Memory B cell (primary cell): ENCODE measurements at regions not wholly inside any gene's neighbourhood (a gene's known extent, or its start where the extent isn't known, plus 50 kb on each side); places are given as distances from the start of the nearest gene placed in this dataset.

Source experiments
- ATAC-seq: fragments of 150-1000 bp; cut with Tn5 transposase; 2 replicates; pipeline ENCODE4 v1.10.0; 2021; ENCODE audit warnings: low read depth, mild to moderate bottlenecking, moderate library complexity
- DNase-seq, 2 donors: peaks; one replicate each; pipeline ENCODE4 v3.0.0; 2022; ENCODE audit warnings: low spot score in 2 of 2
- H3K27ac Mint-ChIP-seq: one replicate; pipeline ENCODE4 v1.8.0; 2022; ENCODE audit warnings: mild to moderate bottlenecking, moderate library complexity, mixed read lengths
- H3K27me3 Mint-ChIP-seq: one replicate; pipeline ENCODE4 v1.8.0; 2022; ENCODE audit warnings: mixed read lengths
- H3K36me3 Mint-ChIP-seq: one replicate; pipeline ENCODE4 v1.8.0; 2022; ENCODE audit warnings: mild to moderate bottlenecking, mixed read lengths
- H3K4me1 Mint-ChIP-seq: one replicate; pipeline ENCODE4 v1.8.0; 2022; ENCODE audit warnings: mixed read lengths
- H3K4me3 Mint-ChIP-seq: one replicate; pipeline ENCODE4 v1.8.0; 2022; ENCODE audit warnings: mild to moderate bottlenecking, moderate library complexity, mixed read lengths
- H3K9me3 Mint-ChIP-seq: one replicate; pipeline ENCODE4 v1.8.0; 2022; ENCODE audit warnings: mixed read lengths

DNA sequence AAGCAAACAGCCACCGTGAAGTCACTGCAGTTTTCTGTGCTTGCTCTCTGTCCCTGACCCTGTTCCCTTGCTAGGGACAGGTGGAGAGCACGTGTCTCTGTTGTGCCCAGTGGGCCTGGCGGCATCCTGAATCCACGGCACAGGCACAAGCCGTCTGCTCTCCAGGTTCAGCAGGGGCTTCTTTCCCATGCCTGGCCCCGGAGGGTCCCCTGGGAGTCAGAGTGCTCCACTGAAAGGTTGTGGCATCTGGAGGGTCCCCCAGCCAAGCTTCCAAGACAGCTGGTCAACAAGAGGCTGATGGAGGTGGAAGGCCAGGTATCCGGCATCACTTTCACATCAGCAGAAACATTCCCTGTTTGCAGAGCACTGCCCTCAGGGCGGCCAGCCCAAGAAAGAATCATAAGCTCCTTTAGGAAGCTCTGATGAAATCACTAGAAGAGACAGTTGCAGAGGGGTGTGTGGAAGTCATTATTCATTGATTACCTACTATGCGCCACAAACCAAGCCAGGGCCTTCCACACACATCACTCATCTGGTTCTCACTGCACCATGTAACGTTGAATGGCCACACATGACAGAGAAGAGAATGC lies 346.4 kb upstream of the B3GAT1 start:
- no peak overlapping the region for H3K27ac Mint-ChIP-seq
- H3K36me3 Mint-ChIP-seq: peaks cover 1% of the 10 kb centered on the region
- DNase-seq: no peak
- no peaks in the 10 kb centered on the region for H3K9me3 Mint-ChIP-seq
- ATAC-seq: no peak
- H3K4me1 Mint-ChIP-seq: no peaks in the 10 kb centered on the region
- H3K4me3 Mint-ChIP-seq: no peak overlapping the region
- peaks cover 10% of the 10 kb centered on the region for H3K27me3 Mint-ChIP-seq

DNA sequence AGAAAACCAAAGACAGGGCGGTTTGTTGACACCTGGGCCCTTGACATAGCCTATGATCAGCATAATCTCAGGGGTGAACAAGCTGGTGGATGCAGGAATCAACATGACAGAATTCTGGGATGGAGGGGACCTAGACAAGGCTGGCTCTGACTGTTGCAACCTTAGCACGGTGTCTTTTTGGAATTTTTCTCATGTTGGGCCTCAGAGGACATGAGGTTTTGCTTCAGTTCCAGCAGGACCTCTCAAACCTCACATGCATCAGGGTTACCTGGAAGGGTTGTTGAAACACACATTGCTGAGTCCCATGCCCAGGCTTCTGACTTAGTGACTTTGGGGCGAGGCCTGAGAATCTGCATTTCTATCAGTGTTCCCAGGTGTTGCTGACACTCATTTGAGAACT lies 345.6 kb upstream of the B3GAT1 start:
- Mint-ChIP-seq H3K4me1 (no peaks in the 10 kb centered on the region), H3K9me3 (no peaks in the 10 kb centered on the region), H3K27me3 (peaks cover 8% of the 10 kb centered on the region), H3K27ac (no peak overlapping the region), H3K36me3 (peaks cover 1% of the 10 kb centered on the region), H3K4me3 (no peak overlapping the region)
- no peak for ATAC-seq
- no peak for DNase-seq

DNA sequence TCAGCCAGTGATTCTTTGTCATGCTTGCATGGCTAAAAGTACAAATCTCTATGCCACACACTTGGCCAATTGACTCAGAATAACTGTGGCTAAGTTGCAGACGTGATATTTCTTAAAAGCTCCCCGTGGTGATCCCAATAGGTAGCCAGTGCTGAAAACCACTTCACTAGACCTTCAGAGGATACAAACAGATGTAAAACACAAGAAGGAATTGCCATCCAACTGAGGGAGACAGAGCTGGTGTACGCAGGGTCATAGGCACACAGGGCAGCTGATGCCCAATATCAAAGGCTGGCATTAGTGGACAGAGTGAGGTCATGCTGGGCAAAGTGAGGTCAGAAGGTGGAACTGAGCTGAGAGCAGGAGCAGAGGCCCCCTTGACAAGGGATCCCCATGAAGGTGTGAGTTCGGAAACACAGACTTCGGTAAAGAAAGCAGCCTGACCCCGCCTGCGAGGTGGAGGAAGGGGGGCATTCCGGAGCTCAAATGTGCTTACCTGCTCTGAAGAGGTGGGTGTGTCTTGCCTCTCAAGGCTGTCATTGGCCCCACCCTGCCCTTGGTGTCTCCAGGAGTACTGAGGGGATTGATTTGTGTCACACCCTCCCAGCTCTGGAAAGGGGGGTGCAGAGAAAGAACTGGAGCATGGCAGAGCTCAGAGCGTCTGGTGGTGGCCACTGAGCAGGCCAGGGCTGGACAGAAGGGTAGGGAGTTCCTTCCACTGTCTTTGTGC lies 344.9 kb upstream of the B3GAT1 start:
- Mint-ChIP-seq H3K9me3 (no peaks in the 10 kb centered on the region), H3K27me3 (peaks cover 10% of the 10 kb centered on the region), H3K27ac (no peak overlapping the region), H3K36me3 (no peaks in the 10 kb centered on the region), H3K4me1 (no peaks in the 10 kb centered on the region), H3K4me3 (no peak overlapping the region)
- DNase-seq: no peak
- ATAC-seq: no peak

DNA sequence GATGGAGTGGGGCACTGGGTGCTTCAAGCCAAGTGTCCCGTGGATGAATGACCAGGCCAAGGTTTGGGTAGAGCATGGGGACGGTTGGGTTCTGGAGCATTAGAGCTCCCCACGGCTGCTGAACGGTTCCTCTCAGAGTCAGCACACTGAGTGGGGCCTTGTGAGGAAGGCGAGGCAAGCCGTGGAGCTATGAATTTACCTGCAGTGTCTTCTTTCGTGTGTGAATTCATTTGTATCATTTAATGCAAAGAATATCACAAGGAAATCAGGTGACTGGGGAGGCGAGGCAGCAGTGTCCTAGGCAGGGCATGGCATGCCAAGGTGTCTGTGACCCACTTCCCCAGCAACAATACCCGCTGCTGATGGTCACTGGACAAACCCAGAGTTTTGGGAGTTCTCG lies 343.5 kb upstream of the B3GAT1 start:
- Mint-ChIP-seq H3K27ac (no peak overlapping the region), H3K36me3 (no peaks in the 10 kb centered on the region), H3K4me3 (no peak overlapping the region), H3K9me3 (no peaks in the 10 kb centered on the region), H3K4me1 (no peaks in the 10 kb centered on the region), H3K27me3 (peaks cover 8% of the 10 kb centered on the region)
- ATAC-seq (no peak), DNase-seq (no peak)

DNA sequence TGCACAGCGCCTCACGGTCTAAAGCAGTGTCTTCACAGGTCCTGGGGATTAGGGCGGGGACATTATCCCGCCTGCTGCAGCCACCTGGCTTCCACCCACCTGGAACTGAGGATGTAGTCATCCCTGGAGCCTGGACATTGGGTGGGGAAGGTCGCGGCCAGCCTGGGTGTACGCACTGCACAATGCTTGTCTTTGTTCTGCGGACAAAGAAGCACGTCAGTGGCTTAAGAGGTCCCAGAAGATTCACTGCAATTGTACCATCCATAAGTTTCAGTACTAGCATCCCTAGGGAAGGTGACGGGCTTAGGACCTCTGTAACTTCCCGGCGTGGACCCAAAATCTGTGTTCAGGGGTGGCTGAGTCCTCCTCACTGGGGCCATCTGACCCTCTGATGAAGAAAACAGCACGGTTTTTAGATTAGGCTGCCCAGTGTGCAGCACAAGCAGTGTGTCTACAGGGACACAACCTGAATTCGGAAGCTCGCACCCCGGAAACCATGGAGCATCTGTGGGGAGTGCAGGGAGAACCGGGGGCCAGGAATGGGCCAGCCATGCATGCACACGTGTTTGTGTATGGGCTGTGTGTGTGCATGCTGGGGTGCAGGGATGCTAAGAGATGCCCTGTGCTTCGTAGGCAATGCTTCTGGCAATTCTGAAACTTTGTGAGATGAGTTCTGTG lies 342.6 kb upstream of the B3GAT1 start:
- H3K36me3 Mint-ChIP-seq: no peaks in the 10 kb centered on the region
- H3K9me3 Mint-ChIP-seq: no peaks in the 10 kb centered on the region
- H3K27me3 Mint-ChIP-seq: peaks cover 8% of the 10 kb centered on the region
- no peak for ATAC-seq
- no peak for DNase-seq
- H3K4me1 Mint-ChIP-seq: no peaks in the 10 kb centered on the region
- H3K4me3 Mint-ChIP-seq: no peak overlapping the region
- no peak overlapping the region for H3K27ac Mint-ChIP-seq

DNA sequence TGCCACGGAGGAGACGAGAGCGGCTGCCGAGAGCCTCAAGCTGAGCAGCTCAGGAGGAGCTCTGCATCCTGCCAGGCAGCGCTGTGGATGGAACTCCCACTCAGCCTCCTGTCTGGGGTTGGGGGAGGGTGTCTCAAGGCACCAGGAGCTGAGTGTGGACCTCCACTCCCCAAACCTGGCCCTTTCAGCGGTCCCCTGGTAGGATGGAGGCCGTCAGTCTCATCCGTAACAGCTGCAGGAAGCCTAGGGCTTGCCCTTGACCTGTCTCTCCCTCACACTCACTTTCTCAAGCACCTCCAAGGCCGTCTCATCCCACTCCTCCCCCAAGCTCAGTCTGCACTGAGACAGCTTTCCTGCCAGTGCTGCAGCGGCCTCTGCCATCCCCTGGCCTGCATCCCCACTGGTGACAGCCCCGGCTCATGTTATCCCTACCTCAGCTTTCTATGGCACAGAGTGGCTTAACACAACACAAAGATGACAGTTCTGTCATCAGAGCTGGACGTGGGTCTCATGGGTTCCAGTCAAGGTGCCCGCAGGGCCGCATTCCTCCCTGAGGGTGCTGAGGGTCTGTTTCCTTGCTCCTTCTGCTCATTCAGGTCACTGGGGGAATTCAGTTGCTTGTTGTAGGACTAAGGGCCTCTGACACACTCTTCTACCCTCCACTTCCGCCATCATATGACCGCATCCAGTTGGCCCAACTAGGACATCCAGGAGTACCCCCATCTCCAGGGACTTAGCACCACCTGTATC lies 341.9 kb upstream of the B3GAT1 start:
- Mint-ChIP-seq H3K27ac (no peak overlapping the region), H3K27me3 (peaks cover 8% of the 10 kb centered on the region), H3K9me3 (no peaks in the 10 kb centered on the region), H3K4me1 (no peaks in the 10 kb centered on the region), H3K4me3 (no peak overlapping the region), H3K36me3 (no peaks in the 10 kb centered on the region)
- ATAC-seq (no peak), DNase-seq (no peak)

DNA sequence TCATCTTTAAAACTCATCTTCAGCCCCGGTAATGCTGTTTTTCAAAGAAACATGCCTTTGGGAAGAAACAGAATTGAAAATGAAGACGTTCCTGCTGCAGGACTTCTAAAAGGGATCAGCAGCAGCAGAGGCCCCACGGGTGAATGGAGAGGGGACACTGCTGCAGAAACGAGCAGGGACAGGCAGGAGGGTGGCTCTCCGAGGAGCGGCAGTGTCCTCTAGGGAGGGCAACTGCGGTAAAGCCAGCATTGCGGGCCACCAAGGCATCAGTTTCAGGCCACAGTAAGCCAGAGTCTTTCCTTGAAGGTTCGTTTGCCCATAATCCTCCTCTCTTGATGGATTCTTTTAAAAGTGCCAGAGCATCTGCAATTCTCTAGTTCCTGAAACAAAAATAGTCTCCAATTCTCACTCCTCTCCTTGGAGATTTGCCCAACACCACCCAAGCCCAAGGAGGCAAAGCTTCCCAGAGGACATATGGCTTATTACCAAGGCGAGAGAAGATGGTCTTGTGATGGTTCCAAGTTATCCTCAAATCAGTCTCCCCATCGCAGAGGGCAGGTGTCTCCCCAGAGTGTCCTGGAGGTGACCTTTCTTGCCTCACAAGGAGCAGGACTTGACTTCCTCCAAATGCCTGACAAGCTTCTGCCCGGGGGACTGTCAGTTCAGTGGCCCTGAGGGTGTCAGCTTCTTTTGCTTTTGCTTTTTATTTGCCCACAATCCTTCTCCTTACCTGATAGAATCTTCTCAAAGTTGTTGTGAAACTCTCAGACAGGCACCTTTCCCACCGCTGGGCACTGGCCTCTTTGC lies 341.1 kb upstream of the B3GAT1 start:
- no peaks in the 10 kb centered on the region for H3K9me3 Mint-ChIP-seq
- peaks cover 8% of the 10 kb centered on the region for H3K27me3 Mint-ChIP-seq
- no peak for ATAC-seq
- no peaks in the 10 kb centered on the region for H3K4me1 Mint-ChIP-seq
- no peaks in the 10 kb centered on the region for H3K36me3 Mint-ChIP-seq
- no peak overlapping the region for H3K4me3 Mint-ChIP-seq
- DNase-seq: no peak
- H3K27ac Mint-ChIP-seq: no peak overlapping the region

DNA sequence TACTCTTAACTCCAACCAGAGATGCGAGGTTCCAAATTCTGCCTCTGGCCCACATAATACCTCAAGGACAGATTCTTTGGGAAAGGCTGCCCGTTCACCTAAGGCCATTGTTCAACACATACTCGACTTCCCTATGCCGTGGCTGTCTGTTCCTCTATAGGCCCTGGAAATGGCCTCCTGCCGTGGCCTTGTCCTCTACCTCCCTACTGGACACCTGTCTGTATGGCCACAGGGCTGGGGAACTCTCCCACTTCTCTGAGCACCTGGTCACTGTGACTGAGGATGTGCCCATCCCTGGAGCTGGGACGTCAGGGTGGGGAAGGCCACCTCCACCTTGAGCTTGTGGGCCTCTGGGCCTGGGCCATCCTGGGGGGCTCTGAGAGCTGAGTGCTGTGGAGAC lies 340.5 kb upstream of the B3GAT1 start:
- Mint-ChIP-seq H3K4me3 (no peak overlapping the region), H3K4me1 (no peaks in the 10 kb centered on the region), H3K27ac (no peak overlapping the region), H3K27me3 (peaks cover 8% of the 10 kb centered on the region), H3K36me3 (no peaks in the 10 kb centered on the region), H3K9me3 (no peaks in the 10 kb centered on the region)
- ATAC-seq (no peak), DNase-seq (no peak)

DNA sequence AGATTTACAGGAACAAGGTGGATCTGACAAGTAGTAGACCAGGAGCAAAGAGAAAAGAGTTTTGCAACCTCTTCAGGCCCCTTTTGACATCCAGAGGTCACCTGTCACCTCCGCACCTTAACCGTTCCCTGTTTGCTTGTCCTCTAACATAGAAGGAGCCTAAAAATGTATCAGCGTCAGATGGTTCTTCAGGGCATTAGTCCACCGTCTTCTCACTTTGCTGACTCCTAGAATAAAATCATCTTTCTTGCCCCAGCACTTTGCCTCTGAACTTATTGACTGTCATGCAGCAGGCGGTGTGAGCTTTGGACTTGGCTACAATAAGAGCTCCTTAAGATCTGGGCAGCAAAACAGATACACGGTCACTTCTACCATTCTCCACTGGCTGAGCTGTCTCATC lies 339.7 kb upstream of the B3GAT1 start:
- peaks cover 8% of the 10 kb centered on the region for H3K27me3 Mint-ChIP-seq
- ATAC-seq (no peak), DNase-seq (no peak)
- H3K9me3 Mint-ChIP-seq: no peaks in the 10 kb centered on the region
- H3K4me1 Mint-ChIP-seq: no peaks in the 10 kb centered on the region
- H3K27ac Mint-ChIP-seq: no peak overlapping the region
- no peak overlapping the region for H3K4me3 Mint-ChIP-seq
- H3K36me3 Mint-ChIP-seq: no peaks in the 10 kb centered on the region

DNA sequence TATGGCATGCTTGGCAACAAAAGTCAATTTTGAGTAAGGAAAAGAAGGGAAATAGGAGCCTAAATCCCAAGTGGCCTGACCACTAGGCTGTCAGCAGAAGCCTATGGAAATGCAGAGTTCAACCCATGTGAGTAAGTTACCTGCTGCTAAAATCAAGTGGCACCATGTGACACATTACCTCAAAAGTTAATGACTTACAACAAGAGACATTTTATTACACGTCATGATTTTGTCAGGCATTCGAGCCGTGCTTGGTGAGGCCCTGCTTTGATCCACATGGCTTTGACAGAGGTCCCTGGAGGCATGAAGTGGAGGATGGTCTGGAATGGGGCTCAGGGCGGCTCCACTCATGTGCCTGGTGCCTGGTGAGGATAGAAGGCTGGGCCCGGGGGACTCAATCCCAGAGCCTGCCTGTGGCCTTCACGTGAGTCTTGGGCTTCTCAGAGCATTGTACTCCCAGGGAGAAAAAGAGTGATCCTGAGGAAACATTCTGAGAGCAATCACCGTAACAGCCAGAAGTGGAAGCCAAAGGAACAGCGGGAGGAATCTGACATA lies 339.1 kb upstream of the B3GAT1 start:
- DNase-seq: no peak
- no peaks in the 10 kb centered on the region for H3K36me3 Mint-ChIP-seq
- no peak overlapping the region for H3K27ac Mint-ChIP-seq
- no peak overlapping the region for H3K4me3 Mint-ChIP-seq
- H3K27me3 Mint-ChIP-seq: peaks cover 8% of the 10 kb centered on the region
- ATAC-seq: no peak
- H3K4me1 Mint-ChIP-seq: no peaks in the 10 kb centered on the region
- H3K9me3 Mint-ChIP-seq: no peaks in the 10 kb centered on the region

DNA sequence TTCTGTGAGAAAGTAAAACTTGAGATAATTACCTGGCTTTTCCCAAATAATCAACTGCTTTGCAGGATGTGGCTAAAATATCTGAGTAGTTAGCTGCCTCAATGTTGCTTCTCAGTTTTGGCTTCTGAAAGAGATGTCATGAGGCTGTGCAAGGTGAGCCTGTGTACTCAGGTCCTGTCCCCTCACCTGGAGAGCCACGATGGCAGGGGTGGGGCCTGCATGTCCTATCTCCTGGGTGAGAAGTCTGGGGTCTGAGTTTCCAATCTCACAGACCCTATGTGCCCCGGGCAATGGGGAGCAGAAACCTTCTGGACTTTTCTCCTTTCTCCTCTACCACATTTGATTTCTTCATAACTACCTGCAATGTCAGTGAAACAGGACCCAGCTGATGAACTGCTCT lies 338.6 kb upstream of the B3GAT1 start:
- Mint-ChIP-seq H3K4me3 (no peak overlapping the region), H3K27ac (no peak overlapping the region), H3K36me3 (no peaks in the 10 kb centered on the region), H3K27me3 (peaks cover 8% of the 10 kb centered on the region), H3K4me1 (no peaks in the 10 kb centered on the region), H3K9me3 (no peaks in the 10 kb centered on the region)
- DNase-seq (no peak), ATAC-seq (no peak)

DNA sequence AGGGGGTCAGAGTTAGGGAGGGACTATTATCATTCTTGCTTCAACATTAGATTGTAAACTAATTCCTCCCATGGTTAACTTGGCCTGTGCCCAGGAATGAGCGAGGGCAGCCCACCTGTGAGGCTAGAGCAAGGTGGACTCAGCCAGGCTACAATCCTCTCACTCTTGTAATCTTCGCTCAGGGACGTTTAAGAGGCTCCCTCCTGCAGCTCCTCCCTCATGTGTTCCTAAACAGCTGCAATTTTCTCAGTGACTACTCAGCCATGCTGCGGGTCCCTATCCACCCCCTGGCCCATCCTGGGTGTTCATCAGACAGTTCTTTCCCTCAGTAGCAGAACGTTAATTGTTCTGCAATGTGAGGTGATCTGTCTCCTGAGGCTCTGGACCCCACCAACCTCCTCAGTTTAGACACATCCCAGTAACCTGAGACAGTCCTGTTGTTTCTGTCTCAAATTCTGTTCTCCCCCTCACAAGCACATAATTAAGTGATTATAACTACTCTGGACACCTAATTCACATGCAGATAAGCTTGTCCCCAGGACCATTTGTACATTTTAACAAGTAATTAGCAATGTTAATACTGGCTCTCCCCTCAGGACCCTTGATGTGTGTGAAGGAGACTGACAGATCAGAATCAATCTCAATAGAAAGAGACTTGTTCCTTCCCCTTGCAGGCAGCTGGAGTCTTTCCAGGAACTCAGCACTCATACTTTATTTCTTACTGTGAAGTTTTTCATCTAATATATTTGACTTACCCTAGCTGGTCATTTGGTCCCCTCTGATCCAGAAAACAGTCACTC lies 337.2 kb upstream of the B3GAT1 start:
- peaks cover 10% of the 10 kb centered on the region for H3K27me3 Mint-ChIP-seq
- ATAC-seq: no peak
- no peak overlapping the region for H3K4me3 Mint-ChIP-seq
- DNase-seq: no peak
- H3K27ac Mint-ChIP-seq: no peak overlapping the region
- H3K9me3 Mint-ChIP-seq: no peaks in the 10 kb centered on the region
- no peaks in the 10 kb centered on the region for H3K4me1 Mint-ChIP-seq
- H3K36me3 Mint-ChIP-seq: no peaks in the 10 kb centered on the region

DNA sequence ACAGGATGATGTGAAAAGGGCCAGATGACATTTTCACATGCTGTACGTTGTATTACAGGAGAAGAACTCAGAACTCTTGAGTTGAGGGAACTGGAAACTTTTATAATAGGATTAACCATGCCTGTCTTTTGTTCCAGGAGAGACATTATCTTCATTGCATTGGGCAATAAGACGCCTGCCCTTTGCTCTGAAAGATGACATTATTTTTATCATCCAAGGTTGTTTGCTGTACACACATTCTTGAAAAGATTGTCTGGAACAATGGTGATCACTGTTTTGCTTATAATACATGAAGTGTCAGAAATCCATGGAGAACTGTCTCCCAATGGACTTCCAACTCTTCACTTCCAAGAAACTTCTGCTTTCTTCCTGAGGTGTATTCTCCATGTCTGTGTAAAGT lies 334.6 kb upstream of the B3GAT1 start:
- DNase-seq (no peak), ATAC-seq (no peak)
- Mint-ChIP-seq H3K36me3 (no peaks in the 10 kb centered on the region), H3K27me3 (peaks cover 6% of the 10 kb centered on the region), H3K4me1 (no peaks in the 10 kb centered on the region), H3K27ac (no peak overlapping the region), H3K4me3 (no peak overlapping the region), H3K9me3 (no peaks in the 10 kb centered on the region)
